Esophagus muscularis mucosa (tissue), 3 donors: ENCODE measurements at regions not wholly inside any gene's neighbourhood (a gene's known extent, or its start where the extent isn't known, plus 50 kb on each side); places are given as distances from the start of the nearest gene placed in this dataset.

Experiments
- POLR2A ChIP-seq: fragments of 450-650 bp; IDR thresholded peaks from one replicate; pipeline ENCODE4 v1.6.1; 2017; ENCODE audit warnings: antibody characterized with exemption, moderate library complexity, mild to moderate bottlenecking, low read depth
- TF ChIP-seq, protein P1 (sequence below), 3 experiments: fragments of 200-600 bp in 2 of 3; fragments of 450-650 bp in 1 of 3; sonication (generic) in 2 of 3; IDR thresholded peaks; one replicate each; pipeline ENCODE4 v1.5.1; 2017 to 2019; ENCODE audit warnings: antibody characterized with exemption in 3 of 3, mild to moderate bottlenecking in 2 of 3, moderate library complexity in 1 of 3

DNA sequence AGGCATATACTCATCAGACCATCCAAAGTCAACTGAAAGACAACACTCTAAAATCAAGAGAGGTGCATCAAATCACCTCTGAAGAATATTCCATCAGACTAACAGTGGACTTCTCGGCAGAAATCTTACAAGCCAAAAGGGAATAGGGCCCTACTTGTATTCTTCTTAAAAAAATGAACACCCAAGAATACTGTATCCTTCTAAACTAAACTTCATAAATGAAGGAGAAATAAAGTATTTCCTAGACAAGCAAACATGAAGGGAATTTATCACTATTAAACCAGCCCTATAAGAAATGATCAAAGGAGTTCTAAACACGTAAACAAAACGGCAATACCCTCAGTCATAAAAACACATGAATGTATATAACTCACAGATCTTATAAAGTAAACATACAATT is 141.2 kb downstream of the CXXC4 start:
- TF ChIP-seq, protein P1, sequence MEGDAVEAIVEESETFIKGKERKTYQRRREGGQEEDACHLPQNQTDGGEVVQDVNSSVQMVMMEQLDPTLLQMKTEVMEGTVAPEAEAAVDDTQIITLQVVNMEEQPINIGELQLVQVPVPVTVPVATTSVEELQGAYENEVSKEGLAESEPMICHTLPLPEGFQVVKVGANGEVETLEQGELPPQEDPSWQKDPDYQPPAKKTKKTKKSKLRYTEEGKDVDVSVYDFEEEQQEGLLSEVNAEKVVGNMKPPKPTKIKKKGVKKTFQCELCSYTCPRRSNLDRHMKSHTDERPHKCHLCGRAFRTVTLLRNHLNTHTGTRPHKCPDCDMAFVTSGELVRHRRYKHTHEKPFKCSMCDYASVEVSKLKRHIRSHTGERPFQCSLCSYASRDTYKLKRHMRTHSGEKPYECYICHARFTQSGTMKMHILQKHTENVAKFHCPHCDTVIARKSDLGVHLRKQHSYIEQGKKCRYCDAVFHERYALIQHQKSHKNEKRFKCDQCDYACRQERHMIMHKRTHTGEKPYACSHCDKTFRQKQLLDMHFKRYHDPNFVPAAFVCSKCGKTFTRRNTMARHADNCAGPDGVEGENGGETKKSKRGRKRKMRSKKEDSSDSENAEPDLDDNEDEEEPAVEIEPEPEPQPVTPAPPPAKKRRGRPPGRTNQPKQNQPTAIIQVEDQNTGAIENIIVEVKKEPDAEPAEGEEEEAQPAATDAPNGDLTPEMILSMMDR (IDR thresholded peaks at IDR 0.05): no peak
- TF ChIP-seq POLR2A: no peak
